Ramos (cell line): ENCODE measurements at regions not wholly inside any gene's neighbourhood (a gene's known extent, or its start where the extent isn't known, plus 50 kb on each side); places are given as distances from the start of the nearest gene placed in this dataset.

ENCODE experiments used
- in situ Hi-C: fragments of 300-500 bp; cut with MboI; formaldehyde crosslinking; loops from one replicate; pipeline ENCODE4 v1.14.3; 2022; ENCODE audit warnings: low sequenced_read_pairs; ENCODE audit not compliant: unreplicated experiment

DNA sequence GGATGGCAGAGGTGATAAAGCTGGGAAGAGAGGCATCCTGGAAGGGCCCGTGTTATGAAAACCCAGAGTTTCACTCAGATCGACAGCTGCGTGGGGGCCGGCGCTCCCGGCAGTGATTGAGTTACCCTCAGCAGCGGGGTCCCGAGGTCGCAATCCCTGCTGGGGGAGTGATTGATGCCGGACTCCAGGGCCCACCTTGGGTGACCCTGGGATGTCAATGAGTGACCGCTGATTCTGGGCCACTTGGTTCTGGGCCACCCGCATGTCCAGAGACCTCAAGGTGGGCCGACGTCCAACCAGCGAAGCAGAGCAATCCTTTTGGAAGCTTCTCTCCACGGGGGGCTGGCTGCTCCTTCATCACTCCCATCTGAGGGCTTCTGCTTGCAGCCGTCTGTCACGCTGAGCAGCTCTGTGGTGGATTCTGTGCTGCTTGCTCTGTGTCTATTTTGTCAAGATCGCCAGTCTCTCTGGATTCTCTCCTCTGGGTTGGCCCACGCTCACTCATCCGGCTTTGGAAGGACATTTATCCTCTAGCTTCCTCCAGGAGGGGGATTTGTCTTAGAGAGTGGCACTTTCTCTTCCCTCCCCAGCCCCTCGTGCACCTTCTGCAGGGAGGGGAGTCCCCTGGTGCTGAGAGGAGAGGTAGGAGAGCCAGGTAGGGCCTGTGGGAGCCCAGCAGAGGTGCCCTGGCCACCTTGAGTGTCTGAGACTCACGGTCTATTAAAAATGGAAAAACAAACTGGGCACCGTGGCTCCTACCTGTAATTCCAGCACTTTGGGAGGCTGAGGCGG is 110.9 kb upstream of the C1orf174 start:
- in situ Hi-C loops = no loop called here

DNA sequence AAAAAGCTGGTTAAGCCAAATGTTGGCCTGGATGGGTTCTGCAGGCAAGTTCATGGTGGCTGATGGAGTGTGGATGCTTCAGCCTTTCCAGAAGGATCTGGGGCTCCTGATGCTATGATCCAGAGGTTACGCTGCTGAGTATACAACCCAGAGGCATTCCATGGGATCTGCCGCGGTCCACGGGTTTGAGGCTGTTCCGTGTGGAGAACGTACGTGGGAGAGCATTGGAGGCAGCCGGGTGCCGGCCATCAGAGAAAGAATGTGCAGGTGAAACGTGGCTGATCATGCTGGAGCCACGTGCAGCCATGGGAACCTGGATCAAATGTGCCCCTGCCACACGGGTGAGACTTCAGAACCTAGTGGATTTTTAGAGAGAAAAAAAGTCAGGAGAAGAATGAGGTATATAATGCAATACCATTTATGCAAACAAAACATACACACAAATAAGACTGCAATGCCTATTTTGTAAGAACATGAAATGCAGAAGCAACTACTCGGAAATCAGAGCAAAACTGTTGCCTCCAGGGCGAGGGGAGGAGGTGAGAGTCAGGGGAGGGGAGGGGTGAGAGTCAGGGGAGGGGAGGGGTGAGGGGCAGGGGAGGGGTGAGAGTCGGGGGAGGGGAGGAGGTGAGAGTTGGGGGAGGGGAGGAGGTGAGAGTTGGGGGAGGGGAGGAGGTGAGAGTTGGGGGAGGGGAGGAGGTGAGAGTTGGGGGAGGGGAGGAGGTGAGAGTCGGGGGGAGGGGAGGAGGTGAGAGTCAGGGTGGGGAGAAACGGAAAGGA is 116.5 kb upstream of the C1orf174 start:
- in situ Hi-C loops = no loop called here

DNA sequence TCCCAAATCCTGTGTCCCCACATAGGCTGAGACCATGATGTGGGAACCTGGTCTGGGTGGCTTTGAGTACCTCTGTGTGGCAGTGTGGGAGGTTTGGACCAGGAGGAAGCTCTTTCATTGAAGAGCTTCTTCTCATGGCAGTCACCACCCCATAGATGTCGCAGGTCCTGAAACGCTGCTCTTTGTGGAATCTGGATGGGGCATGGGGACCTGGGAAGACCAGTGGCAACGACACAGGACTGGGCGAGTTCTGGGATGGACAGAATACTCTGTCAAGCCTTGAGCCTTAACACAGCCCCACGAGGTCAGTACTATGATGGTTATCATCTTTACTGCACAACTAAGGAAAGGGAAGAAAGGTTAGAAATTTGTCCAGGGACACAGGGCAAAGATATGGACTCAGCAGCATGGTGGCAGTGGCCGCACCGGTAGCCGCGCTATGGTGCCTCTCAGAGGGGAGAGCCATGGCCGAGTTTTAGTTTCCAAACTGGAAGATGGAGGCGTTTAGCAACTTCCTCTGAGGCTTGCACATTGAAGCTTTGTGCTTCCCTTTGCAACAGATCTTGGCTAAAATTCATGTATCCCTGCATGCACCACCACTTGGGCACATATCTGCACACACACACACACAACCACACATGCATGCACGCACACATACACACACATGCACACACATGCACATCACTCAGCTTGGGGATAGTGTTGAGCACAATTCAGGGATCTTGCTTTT is 117.7 kb upstream of the C1orf174 start:
- in situ Hi-C loops = no loop called here

DNA sequence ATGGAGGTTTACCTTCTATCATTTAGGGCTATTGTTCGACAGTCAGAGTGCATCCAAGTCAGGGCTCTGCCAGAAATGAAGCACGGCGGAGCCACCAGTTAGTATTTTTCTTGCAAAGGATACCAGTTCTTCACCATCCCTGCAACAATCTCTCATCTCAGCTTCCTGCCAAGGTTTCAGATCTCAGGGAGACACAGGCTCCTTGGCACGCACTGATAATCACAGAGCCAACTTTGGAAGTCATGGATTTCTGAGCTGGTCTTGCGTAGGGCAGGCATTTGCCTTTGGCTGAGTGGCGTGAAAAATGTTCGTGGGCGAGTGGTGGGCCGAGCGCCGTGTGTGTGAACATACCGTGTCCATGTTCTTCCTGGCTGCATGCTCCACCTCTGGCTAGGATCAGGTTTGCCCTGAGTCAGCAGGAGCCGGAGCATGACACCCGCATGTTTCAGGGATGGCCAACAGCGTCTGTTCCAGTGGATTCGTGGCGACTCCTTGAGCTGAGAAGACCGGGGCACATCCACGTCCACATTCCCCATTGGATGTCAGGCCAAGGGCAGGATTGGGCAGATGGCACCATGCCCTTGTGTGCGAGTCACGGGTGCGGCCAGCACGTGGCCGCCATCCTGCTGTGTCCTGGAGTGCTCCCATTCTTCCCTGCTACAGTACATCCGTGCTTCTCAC is 118.5 kb upstream of the C1orf174 start:
- in situ Hi-C loops = no loop called here

DNA sequence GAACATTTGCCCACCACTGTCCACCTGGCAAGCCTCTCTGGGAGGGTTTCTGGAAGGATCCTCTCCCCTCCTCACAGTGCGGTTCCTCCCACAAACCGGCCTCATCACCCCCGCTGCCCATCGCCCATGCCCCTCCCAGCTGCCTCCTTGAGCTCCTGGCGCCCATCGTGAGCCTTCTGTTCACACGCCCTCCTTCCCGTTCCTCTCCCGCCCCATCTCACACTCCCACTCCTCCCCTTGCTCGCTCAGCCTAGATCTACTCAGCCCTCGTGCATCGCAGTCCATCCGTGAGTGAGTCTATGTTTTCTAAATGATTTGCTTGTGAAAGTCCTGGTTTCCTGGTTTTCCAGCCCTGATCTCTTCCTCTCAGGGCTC is 119.1 kb upstream of the C1orf174 start:
- in situ Hi-C loops = no loop called here

DNA sequence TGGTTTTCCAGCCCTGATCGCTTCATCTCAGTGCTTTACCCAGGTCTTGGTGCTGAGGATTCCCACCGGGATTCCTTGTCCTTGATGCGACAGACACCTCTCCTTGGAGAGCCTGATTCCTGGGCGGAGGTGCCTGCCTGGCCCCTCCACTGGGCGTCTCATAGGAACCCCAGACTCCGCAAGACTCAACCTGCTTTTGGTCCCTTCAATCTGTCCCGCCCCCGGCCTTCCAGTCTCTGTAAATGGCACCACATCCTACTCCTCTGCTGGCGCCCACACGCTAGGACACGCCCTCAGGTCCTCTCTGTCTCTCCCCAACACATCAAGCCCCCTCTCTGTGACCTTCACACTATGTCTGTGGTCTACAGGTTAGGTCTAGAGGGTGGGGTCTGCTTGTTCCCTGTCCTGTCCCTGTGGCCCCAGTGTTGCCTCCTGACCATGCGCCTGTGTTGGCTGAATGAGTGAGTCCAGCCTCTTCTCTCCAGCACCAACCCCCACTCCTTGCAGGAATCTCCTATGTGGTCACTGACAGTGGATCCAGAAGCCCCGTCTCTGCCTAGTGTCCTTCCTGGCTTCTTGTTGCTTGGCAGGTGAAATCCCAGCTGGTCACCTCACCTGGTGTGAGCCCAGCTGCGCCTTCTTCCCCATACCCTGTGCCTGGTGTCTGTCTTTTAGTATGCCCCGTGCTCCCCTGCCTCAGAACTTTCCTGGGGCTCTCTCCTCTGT is 119.7 kb upstream of the C1orf174 start:
- in situ Hi-C loops = no loop called here

- in situ Hi-C loops = no loop called here
Observed at GRCh38 chr1:4020449-4020848, 120.4 kb upstream of the C1orf174 start.

- in situ Hi-C loops = no loop called here
Observed at GRCh38 chr1:4021136-4021973, 121.3 kb upstream of the C1orf174 start.

GRCh38 chr1:4021974-4022268 is 121.8 kb upstream of the C1orf174 start:
- in situ Hi-C loops = no loop called here

DNA sequence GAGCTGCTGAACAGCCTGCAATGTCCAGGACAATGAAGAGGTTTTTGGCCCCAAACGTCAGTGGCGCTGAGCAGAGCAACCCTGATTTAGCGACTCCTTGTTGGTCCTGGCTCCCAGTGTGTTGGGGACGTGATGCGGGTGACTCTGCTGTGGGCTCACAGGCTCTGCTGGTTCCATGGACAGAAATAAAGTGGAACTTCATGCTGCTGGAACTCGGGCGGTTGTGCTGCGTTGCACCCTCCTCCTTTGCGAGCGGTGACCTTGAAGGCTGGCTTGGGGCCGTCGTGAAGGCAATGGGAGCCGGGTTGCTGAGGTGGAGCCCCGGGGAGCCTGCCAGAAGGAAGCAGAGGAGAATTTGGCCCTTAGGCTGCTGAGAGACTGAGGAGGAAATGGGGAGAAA is 122.6 kb upstream of the C1orf174 start:
- in situ Hi-C loops = no loop called here

GRCh38 chr1:4023678-4024077 is 123.6 kb upstream of the C1orf174 start:
- in situ Hi-C loops = no loop called here

GRCh38 chr1:4024811-4025210 is 124.7 kb upstream of the C1orf174 start:
- in situ Hi-C loops = loop anchor here (25.0 kb wide), 1 partner anchor 363 kb away; the partner anchor contains the start of genes TP73 and WRAP73

GRCh38 chr1:4025752-4026151 is 125.7 kb upstream of the C1orf174 start:
- in situ Hi-C loops = loop anchor here (25.0 kb wide), 1 partner anchor 363 kb away; the partner anchor contains the start of genes TP73 and WRAP73

DNA sequence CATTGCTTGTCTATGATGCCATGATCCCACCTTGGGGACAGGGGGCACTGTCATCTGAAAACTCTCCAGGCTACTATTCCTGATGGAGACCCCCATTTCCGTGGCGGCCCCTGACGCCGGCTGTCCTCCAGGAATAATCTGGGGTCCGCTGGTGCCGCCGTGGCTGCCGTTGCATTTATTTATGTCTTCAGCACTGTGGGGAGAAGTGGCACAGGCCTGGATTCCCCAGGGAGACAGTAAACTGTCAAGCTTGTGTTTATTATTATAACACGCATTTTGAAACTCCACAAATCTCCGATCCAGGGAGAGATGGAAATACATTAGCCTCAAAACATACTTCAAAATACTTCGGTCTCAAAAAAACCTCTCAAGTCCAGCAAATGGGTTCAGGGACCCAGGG is 126.9 kb upstream of the C1orf174 start:
- in situ Hi-C loops = loop anchor here (25.0 kb wide), 1 partner anchor 365 kb away; the partner anchor contains the start of genes TP73 and WRAP73

DNA sequence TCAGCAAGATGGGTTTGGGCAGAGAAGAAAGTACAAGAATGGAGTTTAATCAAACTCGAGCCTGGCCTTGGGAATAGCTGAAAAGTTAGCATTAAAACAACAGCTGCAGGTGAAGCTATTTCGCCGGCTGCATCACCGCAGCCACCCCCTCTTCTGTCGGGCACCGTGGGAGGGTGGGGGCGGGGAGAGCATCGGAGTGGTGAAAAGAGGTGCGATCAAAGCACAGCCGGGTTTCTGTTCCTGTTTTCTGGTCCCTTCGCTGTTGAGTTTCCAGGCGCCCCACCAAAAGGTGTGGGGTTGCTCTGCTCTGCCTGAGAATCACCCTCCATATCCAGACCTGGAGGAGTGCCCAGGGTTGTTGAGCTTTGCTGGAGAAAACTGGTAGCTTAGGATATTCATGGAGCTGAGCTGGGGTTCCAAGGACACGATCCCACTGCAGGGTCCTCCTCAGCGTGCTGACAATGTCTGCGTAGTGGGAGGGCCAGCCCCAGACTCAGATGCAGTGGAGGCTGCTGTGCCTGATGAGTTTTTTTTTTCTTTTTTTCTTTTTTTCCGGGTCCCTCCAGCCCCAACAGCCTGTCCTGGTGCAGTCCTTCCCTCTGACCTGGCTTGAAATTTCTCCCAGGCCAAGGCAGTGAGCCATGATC is 127.5 kb upstream of the C1orf174 start:
- in situ Hi-C loops = loop anchor here (25.0 kb wide), 1 partner anchor 365 kb away; the partner anchor contains the start of genes TP73 and WRAP73

- in situ Hi-C loops = loop anchor here (25.0 kb wide), 1 partner anchor 366 kb away; the partner anchor contains the start of genes TP73 and WRAP73
Observed at GRCh38 chr1:4028139-4028501, 128.0 kb upstream of the C1orf174 start.

DNA sequence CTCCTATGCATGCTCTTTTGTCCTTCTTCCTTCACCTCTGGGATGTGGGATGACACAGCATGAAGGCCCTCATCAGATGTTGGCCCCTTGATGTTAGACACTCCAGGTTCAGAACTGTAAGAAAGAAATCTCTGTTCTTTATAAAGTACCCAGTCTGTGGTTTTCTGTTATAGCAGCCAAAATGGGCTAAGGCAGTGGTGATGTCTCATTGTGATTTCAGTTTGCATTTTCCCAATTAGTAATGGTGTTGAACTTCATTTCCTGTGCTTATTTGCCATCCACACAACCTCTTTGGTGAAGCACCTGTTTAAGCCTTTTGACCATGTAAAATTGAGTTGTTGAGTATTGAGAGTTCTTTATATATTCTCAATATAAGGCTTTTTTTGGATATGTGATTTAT is 129.3 kb upstream of the C1orf174 start:
- in situ Hi-C loops = loop anchor here (25.0 kb wide), 1 partner anchor 367 kb away; the partner anchor contains the start of genes TP73 and WRAP73

GRCh38 chr1:4032571-4032970 is 132.5 kb upstream of the C1orf174 start:
- in situ Hi-C loops = loop anchor here (25.0 kb wide), 1 partner anchor 370 kb away; the partner anchor contains the start of genes TP73 and WRAP73
